ENCODE measurements at regions not wholly inside any gene's neighbourhood (a gene's known extent, or its start where the extent isn't known, plus 50 kb on each side); places are given as distances from the start of the nearest gene placed in this dataset.

- TF ChIP-seq EZH2 (IDR thresholded peaks at IDR 0.05) (no peak), POLR2AphosphoS5 (IDR thresholded peaks at IDR 0.05; ENCODE audit: borderline replicate concordance, low read depth, low read length) (no peak), FOXP2 (optimal IDR thresholded peaks at IDR 0.05; ENCODE audit: control extremely low read depth, extremely low read length, insufficient read depth) (no peak)
These were observed 252.9 kb upstream of the MPDZ start for GRCh38 chr9:13532407-13532806.

All from SK-N-MC (cell line).